Calu3 (cell line): ENCODE measurements at regions not wholly inside any gene's neighbourhood (a gene's known extent, or its start where the extent isn't known, plus 50 kb on each side); places are given as distances from the start of the nearest gene placed in this dataset.

Source experiments
- BruUV-seq: library from RNA; stranded (reverse); fragments of 400-500 nt; replicated peaks from 2 replicates; lab custom pipeline; 2021; lab: Mats Ljungman, UMichigan
- CTCF ChIA-PET: fragments of 300-600 bp; sonication (Branson Sonifier 250); formaldehyde crosslinking; loops from one replicate; lab custom pipeline; 2022; ENCODE audit warnings: antibody characterized with exemption; lab: Charles Lee
- DNase-seq: peaks from one replicate; pipeline ENCODE4 v3.0.0; 2022
- H3K27ac Mint-ChIP-seq: one replicate; pipeline ENCODE4 v1.8.0; 2022; ENCODE audit warnings: mixed read lengths; ENCODE audit not compliant: unreplicated experiment
- H3K27me3 Mint-ChIP-seq: one replicate; pipeline ENCODE4 v1.8.0; 2022; ENCODE audit warnings: mixed read lengths; ENCODE audit not compliant: unreplicated experiment
- H3K36me3 Mint-ChIP-seq: one replicate; pipeline ENCODE4 v1.8.0; 2022; ENCODE audit warnings: mild to moderate bottlenecking, moderate library complexity, mixed read lengths; ENCODE audit not compliant: insufficient read depth, unreplicated experiment
- H3K4me1 Mint-ChIP-seq: one replicate; pipeline ENCODE4 v1.8.0; 2022; ENCODE audit warnings: mild to moderate bottlenecking, low read depth, mixed read lengths; ENCODE audit not compliant: unreplicated experiment
- H3K4me3 Mint-ChIP-seq: one replicate; pipeline ENCODE4 v1.8.0; 2022; ENCODE audit warnings: mild to moderate bottlenecking, low read depth, moderate library complexity, mixed read lengths; ENCODE audit not compliant: unreplicated experiment
- H3K9me3 Mint-ChIP-seq: one replicate; pipeline ENCODE4 v1.8.0; 2022; ENCODE audit warnings: low read depth, mixed read lengths; ENCODE audit not compliant: unreplicated experiment
- CTCF ChIP-seq: fragments of 200-600 bp; IDR thresholded peaks from one replicate; pipeline ENCODE4 v1.8.0; 2022; ENCODE audit warnings: antibody characterized with exemption; ENCODE audit not compliant: unreplicated experiment
- intact Hi-C: fragments of 100-400 bp; cut with micrococcal nuclease; formaldehyde crosslinking; loops from one replicate; pipeline ENCODE4 v1.10.0; 2022; ENCODE audit not compliant: unreplicated experiment

- H3K9me3 Mint-ChIP-seq = peaks cover 3% of the 10 kb centered on the region
- H3K36me3 Mint-ChIP-seq = peaks cover 61% of the 10 kb centered on the region
- CTCF ChIA-PET = interaction anchor here (0.7 to 1.9 kb wide), 7 partner anchors 20 to 396 kb away, joined by 3 to 8 read pairs (median 4); no protein-coding TSS in a partner anchor
- intact Hi-C loops = loop anchor here (2.0 to 5.0 kb wide), 4 partner anchors 160 to 401 kb away; no protein-coding TSS in a partner anchor
- H3K27me3 Mint-ChIP-seq = no peaks in the 10 kb centered on the region
- BruUV-seq = no TSS peak
- TF ChIP-seq CTCF = no peak
- H3K4me1 Mint-ChIP-seq = peaks cover 67% of the 10 kb centered on the region
- DNase-seq = no peak
- H3K4me3 Mint-ChIP-seq = peak overlapping the region; percentile 12
- H3K27ac Mint-ChIP-seq = peak overlapping the region; percentile 94
Observed at GRCh38 chr20:58018590-58018989, 209.9 kb downstream of the ANKRD60 start.

DNA sequence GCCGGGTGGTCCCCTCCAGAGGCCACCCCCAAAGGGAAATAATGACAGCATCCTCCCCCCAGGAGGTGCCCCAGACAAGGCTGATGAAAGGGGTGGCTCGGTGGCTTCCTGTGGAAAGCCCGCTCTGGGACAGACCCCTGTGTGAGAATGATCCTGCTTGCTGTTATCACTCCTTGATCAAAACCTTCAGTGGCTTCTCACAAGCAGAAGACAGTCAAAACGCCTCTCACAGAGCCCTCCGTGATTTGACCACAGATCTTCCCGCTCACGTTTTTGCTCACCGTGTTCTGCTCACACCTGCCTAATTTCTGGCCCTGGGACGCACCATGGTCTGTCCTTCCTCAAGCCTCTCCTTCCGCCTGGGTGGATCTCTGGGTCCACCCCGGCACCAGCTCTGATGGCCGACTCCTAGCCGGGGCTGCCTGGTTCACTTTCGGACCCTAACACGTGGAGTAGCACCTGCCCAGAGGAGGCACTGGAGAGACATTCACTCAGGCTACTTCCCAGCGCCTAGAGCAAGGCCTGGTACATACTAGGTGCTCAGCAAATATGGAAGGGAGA, 210.4 kb downstream of the ANKRD60 start:
- no peak for TF ChIP-seq CTCF
- H3K27ac Mint-ChIP-seq = peak overlapping the region; percentile 94
- BruUV-seq = TSS peak; percentile 86
- DNase-seq = no peak
- CTCF ChIA-PET = interaction anchor here (0.7 to 1.9 kb wide), 13 partner anchors 21 to 395 kb away, joined by 3 to 8 read pairs (median 4); no protein-coding TSS in a partner anchor
- H3K4me1 Mint-ChIP-seq = peaks cover 73% of the 10 kb centered on the region
- H3K27me3 Mint-ChIP-seq = no peaks in the 10 kb centered on the region
- intact Hi-C loops = loop anchor here (1.0 to 5.0 kb wide), 8 partner anchors 67 to 401 kb away; partner anchors contain the start of gene PMEPA1
- peaks cover 61% of the 10 kb centered on the region for H3K36me3 Mint-ChIP-seq
- H3K4me3 Mint-ChIP-seq = peak overlapping the region; percentile 12
- H3K9me3 Mint-ChIP-seq = peaks cover 3% of the 10 kb centered on the region

GRCh38 chr20:58017231-58017969, 211.1 kb downstream of the ANKRD60 start:
- peak; percentile 99 for DNase-seq
- no TSS peak for BruUV-seq
- Mint-ChIP-seq H3K27me3 (no peaks in the 10 kb centered on the region), H3K36me3 (peaks cover 65% of the 10 kb centered on the region), H3K4me1 (peaks cover 75% of the 10 kb centered on the region), H3K9me3 (peaks cover 3% of the 10 kb centered on the region), H3K27ac (peak overlapping the region; percentile 94), H3K4me3 (peak overlapping the region; percentile 12)
- CTCF ChIA-PET = interaction anchor here (0.9 to 1.9 kb wide), 10 partner anchors 64 to 324 kb away, joined by 3 to 8 read pairs (median 4); no protein-coding TSS in a partner anchor
- intact Hi-C loops = loop anchor here (1.0 to 5.0 kb wide), 7 partner anchors 68 to 400 kb away; partner anchors contain the start of gene PMEPA1
- TF ChIP-seq CTCF = no peak

GRCh38 chr20:58016779-58017178, 211.7 kb downstream of the ANKRD60 start:
- no peak for DNase-seq
- H3K4me1 Mint-ChIP-seq = peaks cover 82% of the 10 kb centered on the region
- H3K4me3 Mint-ChIP-seq = peak overlapping the region; percentile 12
- CTCF ChIA-PET = interaction anchor here (0.5 to 1.8 kb wide), 7 partner anchors 65 to 306 kb away, joined by 3 to 8 read pairs (median 5); no protein-coding TSS in a partner anchor
- no peak for TF ChIP-seq CTCF
- intact Hi-C loops = loop anchor here (1.0 to 5.0 kb wide), 7 partner anchors 69 to 399 kb away; partner anchors contain the start of gene PMEPA1
- H3K36me3 Mint-ChIP-seq = peaks cover 71% of the 10 kb centered on the region
- H3K9me3 Mint-ChIP-seq = peaks cover 3% of the 10 kb centered on the region
- H3K27ac Mint-ChIP-seq = peak overlapping the region; percentile 94
- TSS peak; percentile 70 for BruUV-seq
- H3K27me3 Mint-ChIP-seq = no peaks in the 10 kb centered on the region
